ENCODE measurements at regions not wholly inside any gene's neighbourhood (a gene's known extent, or its start where the extent isn't known, plus 50 kb on each side); places are given as distances from the start of the nearest gene placed in this dataset.

GRCh38 chr12:25845415-25845814 lies 113.1 kb upstream of the RASSF8 start:
- DNase-seq: no peak
- Histone ChIP-seq H2AK5ac (ENCODE audit: insufficient read length, low read length) (no peak overlapping the region), H2BK20ac (ENCODE audit: low read depth, low read length, poor library complexity, severe bottlenecking) (no peak overlapping the region), H2BK15ac (ENCODE audit: low read depth, low read length) (no peak overlapping the region), H2BK5ac (ENCODE audit: insufficient read length, low read length) (no peak overlapping the region), H3K56ac (ENCODE audit: insufficient read length, low read depth, low read length) (no peak overlapping the region), H3K4me1 (ENCODE audit: insufficient read depth, low read length) (no peaks in the 10 kb centered on the region), H2AFZ (ENCODE audit: low read length) (no peak overlapping the region), H3K23me2 (ENCODE audit: insufficient read length, low read depth, low read length, poor library complexity, severe bottlenecking) (no peaks in the 10 kb centered on the region), H4K91ac (ENCODE audit: insufficient read length, low read depth, low read length) (no peak overlapping the region), H2BK12ac (ENCODE audit: insufficient read length, low read depth, low read length) (no peak overlapping the region), H3T11ph (ENCODE audit: low read length) (no peak overlapping the region), H2BK120ac (ENCODE audit: low read depth, low read length, poor library complexity, severe bottlenecking) (no peak overlapping the region), H4K20me1 (ENCODE audit: control insufficient read depth, insufficient read depth, insufficient read length) (no peaks in the 10 kb centered on the region), H3K18ac (ENCODE audit: insufficient read length, low read depth, low read length) (no peak overlapping the region), H3K9me3 (ENCODE audit: control insufficient read depth, low read depth, low read length) (no peaks in the 10 kb centered on the region), H3K23ac (ENCODE audit: insufficient read length, low read depth, low read length) (no peak overlapping the region), H3K79me1 (ENCODE audit: insufficient read depth, low read depth, low read length, poor library complexity, severe bottlenecking) (no peaks in the 10 kb centered on the region), H3K14ac (ENCODE audit: insufficient read depth, low read length) (no peak overlapping the region), H4K5ac (ENCODE audit: insufficient read length, low read depth, low read length) (no peak overlapping the region), H3K4ac (ENCODE audit: low read depth, low read length) (no peak overlapping the region), H3K9ac (ENCODE audit: extremely low read depth, insufficient read length, low read length) (no peak overlapping the region), H3K4me2 (ENCODE audit: insufficient read depth, insufficient read length, low read length) (no peak overlapping the region), H3K79me2 (ENCODE audit: insufficient read depth, low read length) (no peaks in the 10 kb centered on the region), H3K27ac (ENCODE audit: insufficient read length, low read depth, low read length) (no peak overlapping the region), H3K27me3 (ENCODE audit: insufficient read depth, low read length) (no peaks in the 10 kb centered on the region), H4K8ac (replicated peaks; ENCODE audit: insufficient read length, low read depth, low read length) (no peak overlapping the region)
- H3K36me3 Mint-ChIP-seq (ENCODE audit: insufficient read depth in 1 of 3, low read depth in 3 of 3): no peaks in the 10 kb centered on the region
- no peaks in the 10 kb centered on the region for H3K9me3 Mint-ChIP-seq
- peaks cover 10 to 23% of the 10 kb centered on the region in 2 experiments for H3K4me1 Mint-ChIP-seq
- H3K27ac Mint-ChIP-seq: no peak overlapping the region
- H3K4me3 Mint-ChIP-seq: no peak overlapping the region
- H3K27me3 Mint-ChIP-seq (ENCODE audit: low read depth): no peaks in the 10 kb centered on the region
- WGBS (ENCODE audit: extremely low coverage, insufficient read length, low lambda C conversion rate): no CpG with 5 or more reads among the region's 3 CpGs
- no peak for TF ChIP-seq CTCF (conservative IDR thresholded peaks at IDR 0.05)
